ENCODE measurements at regions not wholly inside any gene's neighbourhood (a gene's known extent, or its start where the extent isn't known, plus 50 kb on each side); places are given as distances from the start of the nearest gene placed in this dataset.

GRCh38 chr2:10502803-10503107 lies 54.6 kb upstream of the ODC1 start:
- no peak overlapping the region for H2AFZ ChIP-seq
- intact Hi-C loops (cut with micrococcal nuclease; ENCODE audit: unreplicated experiment): no loop called here
- TF ChIP-seq EZH2 (IDR thresholded peaks at IDR 0.05; ENCODE audit: low read depth): no peak
- no peak for TF ChIP-seq CTCF (conservative IDR thresholded peaks at IDR 0.05)
- CTCF ChIA-PET: no interaction called here
- H3K36me3 ChIP-seq (ENCODE audit: low read depth): no peaks in the 10 kb centered on the region
- no peaks in the 10 kb centered on the region; the same call in 1 of the 2 replicates for H3F3A ChIP-seq (ENCODE audit: insufficient read depth, low read depth)
- peaks cover 7% of the 10 kb centered on the region; the same call in 1 of the 2 replicates for H4K20me1 ChIP-seq (ENCODE audit: insufficient read depth)
- no peak overlapping the region for H3K4me3 ChIP-seq
- DNase-seq: no peak
- BruUV-seq (replicated peaks): no TSS peak
- H3K4me1 ChIP-seq (replicated peaks; ENCODE audit: insufficient read depth): peaks cover 6% of the 10 kb centered on the region
- POLR2A ChIA-PET (ENCODE audit: unreplicated experiment): no interaction called here
- no peaks in the 10 kb centered on the region for H3K9me3 ChIP-seq (ENCODE audit: insufficient read depth, low read depth)
- no peaks in the 10 kb centered on the region for H3K79me2 ChIP-seq (ENCODE audit: low read depth)
- no peaks in the 10 kb centered on the region for H3K9me2 ChIP-seq (ENCODE audit: insufficient read depth)
- H3K27ac ChIP-seq: no peak overlapping the region
- no peaks in the 10 kb centered on the region for H3K27me3 ChIP-seq (ENCODE audit: insufficient read depth, low read depth)
- H3K4me2 ChIP-seq: no peak overlapping the region

GRCh38 chr2:10501980-10502802 lies 54.1 kb upstream of the ODC1 start:
- Histone ChIP-seq H3K4me1 (replicated peaks; ENCODE audit: insufficient read depth) (peaks cover 11% of the 10 kb centered on the region), H3F3A (ENCODE audit: insufficient read depth, low read depth) (peaks cover 6% of the 10 kb centered on the region), H4K20me1 (ENCODE audit: insufficient read depth) (peaks cover 7% of the 10 kb centered on the region; the same call in 1 of the 2 replicates), H3K9me2 (ENCODE audit: insufficient read depth) (no peaks in the 10 kb centered on the region), H3K4me3 (no peak overlapping the region), H2AFZ (no peak overlapping the region), H3K27me3 (ENCODE audit: insufficient read depth, low read depth) (no peaks in the 10 kb centered on the region), H3K36me3 (ENCODE audit: low read depth) (no peaks in the 10 kb centered on the region), H3K27ac (no peak overlapping the region), H3K79me2 (ENCODE audit: low read depth) (no peaks in the 10 kb centered on the region), H3K9me3 (ENCODE audit: insufficient read depth, low read depth) (no peaks in the 10 kb centered on the region), H3K4me2 (no peak overlapping the region)
- TF ChIP-seq EZH2 (IDR thresholded peaks at IDR 0.05; ENCODE audit: low read depth): no peak
- TF ChIP-seq CTCF (conservative IDR thresholded peaks at IDR 0.05): no peak
- BruUV-seq (replicated peaks): no TSS peak
- ChIA-PET CTCF (no interaction called here), POLR2A (ENCODE audit: unreplicated experiment) (no interaction called here)
- intact Hi-C loops (cut with micrococcal nuclease; ENCODE audit: unreplicated experiment): no loop called here
- DNase-seq: no peak

- H2AFZ ChIP-seq: no peak overlapping the region
- no peak for DNase-seq
- TF ChIP-seq EZH2 (IDR thresholded peaks at IDR 0.05; ENCODE audit: low read depth) (no peak), CTCF (conservative IDR thresholded peaks at IDR 0.05) (no peak)
- BruUV-seq (replicated peaks): no TSS peak
- intact Hi-C loops (cut with micrococcal nuclease; ENCODE audit: unreplicated experiment): no loop called here
- peaks cover 7% of the 10 kb centered on the region; the same call in 1 of the 2 replicates for H4K20me1 ChIP-seq (ENCODE audit: insufficient read depth)
- no peak overlapping the region for H3K27ac ChIP-seq
- H3K79me2 ChIP-seq (ENCODE audit: low read depth): no peaks in the 10 kb centered on the region
- no peaks in the 10 kb centered on the region for H3K36me3 ChIP-seq (ENCODE audit: low read depth)
- peaks cover 11% of the 10 kb centered on the region for H3K4me1 ChIP-seq (replicated peaks; ENCODE audit: insufficient read depth)
- no peaks in the 10 kb centered on the region for H3K9me2 ChIP-seq (ENCODE audit: insufficient read depth)
- H3F3A ChIP-seq (ENCODE audit: insufficient read depth, low read depth): peaks cover 10% of the 10 kb centered on the region
- H3K9me3 ChIP-seq (ENCODE audit: insufficient read depth, low read depth): no peaks in the 10 kb centered on the region
- POLR2A ChIA-PET (ENCODE audit: unreplicated experiment): no interaction called here
- H3K4me2 ChIP-seq: no peak overlapping the region
- no peaks in the 10 kb centered on the region for H3K27me3 ChIP-seq (ENCODE audit: insufficient read depth, low read depth)
- H3K4me3 ChIP-seq: no peak overlapping the region
- CTCF ChIA-PET: no interaction called here
Measured at GRCh38 chr2:10501451-10501961, 53.4 kb upstream of the ODC1 start.
